ENCODE measurements at regions not wholly inside any gene's neighbourhood (a gene's known extent, or its start where the extent isn't known, plus 50 kb on each side); places are given as distances from the start of the nearest gene placed in this dataset.

- H4K20me1 ChIP-seq (replicated peaks in 1 of 2; ENCODE audit: control insufficient read depth in 1 of 2, insufficient read depth in 2 of 2, low read length in 2 of 2): no peaks in the 10 kb centered on the region
- no peaks in the 10 kb centered on the region for H3K23me2 ChIP-seq (ENCODE audit: low read depth, low read length)
- H3K9me3 ChIP-seq (ENCODE audit: insufficient read depth in 2 of 2, low read depth in 1 of 2, low read length in 1 of 2): no peaks in the 10 kb centered on the region
- H3K4me2 ChIP-seq (ENCODE audit: insufficient read depth in 1 of 2, low read depth in 2 of 2, low read length in 2 of 2): no peak overlapping the region
- no peak overlapping the region for H2BK120ac ChIP-seq (replicated peaks; ENCODE audit: low read depth, low read length)
- FAIRE-seq: no peak
- no peak overlapping the region for H3K14ac ChIP-seq (ENCODE audit: insufficient read length)
- H2AFZ ChIP-seq (ENCODE audit: low read length): no peak overlapping the region
- H3K79me1 ChIP-seq (ENCODE audit: low read depth, low read length): no peaks in the 10 kb centered on the region
- no peak overlapping the region for H4K91ac ChIP-seq (replicated peaks; ENCODE audit: insufficient read length, low read length)
- POLR2A ChIA-PET (ENCODE audit: partially characterized antibody): no interaction called here
- H4K8ac ChIP-seq (ENCODE audit: extremely low read depth, insufficient read depth, low read length): no peak overlapping the region
- H2BK20ac ChIP-seq (ENCODE audit: low read length): no peak overlapping the region
- H3K27me3 ChIP-seq (replicated peaks in 1 of 4; ENCODE audit: control insufficient read depth in 3 of 4, extremely low read depth in 1 of 4, insufficient read depth in 3 of 4, low read length in 3 of 4): no peaks in the 10 kb centered on the region
- H4K5ac ChIP-seq (ENCODE audit: insufficient read length, low read depth, low read length): no peak overlapping the region
- H3K4me1 ChIP-seq (replicated peaks in 1 of 4; ENCODE audit: control insufficient read depth in 3 of 4, insufficient read depth in 4 of 4, low read length in 3 of 4): no peaks in the 10 kb centered on the region
- no peak overlapping the region for H2AK5ac ChIP-seq (ENCODE audit: low read depth, low read length)
- no peak overlapping the region for H3K4me3 ChIP-seq (ENCODE audit: extremely low read depth in 1 of 4, insufficient read depth in 2 of 4, low read depth in 3 of 4, low read length in 4 of 4)
- CTCF ChIA-PET (ENCODE audit: partially characterized antibody): interaction anchor here (1.2 kb wide), 1 partner anchor 42 kb away, joined by 4 read pairs; no protein-coding TSS in a partner anchor
- H2BK12ac ChIP-seq (ENCODE audit: low read depth, low read length): no peak overlapping the region
- no peak overlapping the region for H3K56ac ChIP-seq (replicated peaks; ENCODE audit: insufficient read length, low read depth, low read length)
- TF ChIP-seq SUZ12 (IDR thresholded peaks at IDR 0.05; ENCODE audit: low read length) (no peak), EGR1 (IDR thresholded peaks at IDR 0.05; ENCODE audit: borderline replicate concordance, low read depth, low read length) (no peak)
- DNase-seq (ENCODE audit: low read depth in 1 of 2, low spot score in 2 of 2): no peak
- no peaks in the 10 kb centered on the region for H3K79me2 ChIP-seq (ENCODE audit: control insufficient read depth in 1 of 2, insufficient read depth in 2 of 2, low read length in 2 of 2)
- no peaks in the 10 kb centered on the region for H3K36me3 ChIP-seq (ENCODE audit: control insufficient read depth in 2 of 4, insufficient read depth in 4 of 4, low read length in 3 of 4)
- H3K4ac ChIP-seq (replicated peaks; ENCODE audit: insufficient read length, low read depth, low read length): no peak overlapping the region
- H3K18ac ChIP-seq (ENCODE audit: extremely low read depth, low read length): no peak overlapping the region
- no peak overlapping the region for H2BK15ac ChIP-seq (ENCODE audit: low read length)
- H3K9ac ChIP-seq (replicated peaks in 1 of 4; ENCODE audit: extremely low read depth in 1 of 4, low read depth in 3 of 4, low read length in 3 of 4): no peak overlapping the region
- H3K23ac ChIP-seq (ENCODE audit: insufficient read length): no peak overlapping the region
- no peak overlapping the region for H3K27ac ChIP-seq (ENCODE audit: low read depth, low read length)
- no peak overlapping the region for H2BK5ac ChIP-seq (ENCODE audit: low read depth, low read length)
These were observed 311.6 kb downstream of the S1PR1 start for GRCh38 chr1:101548376-101548775.
